GM19438 (cell line): ENCODE measurements at regions not wholly inside any gene's neighbourhood (a gene's known extent, or its start where the extent isn't known, plus 50 kb on each side); places are given as distances from the start of the nearest gene placed in this dataset.
"Not testable (repeated sequence)": the region's sequence is repeated elsewhere in the genome, so short reads cannot be mapped to it uniquely, and the experiment has no call there.

Source experiments
- ATAC-seq: cut with Tn5 transposase; IDR thresholded peaks from one replicate; pipeline ENCODE4 v1.9.1; 2021; ENCODE audit warnings: low read depth; ENCODE audit not compliant: unreplicated experiment

DNA sequence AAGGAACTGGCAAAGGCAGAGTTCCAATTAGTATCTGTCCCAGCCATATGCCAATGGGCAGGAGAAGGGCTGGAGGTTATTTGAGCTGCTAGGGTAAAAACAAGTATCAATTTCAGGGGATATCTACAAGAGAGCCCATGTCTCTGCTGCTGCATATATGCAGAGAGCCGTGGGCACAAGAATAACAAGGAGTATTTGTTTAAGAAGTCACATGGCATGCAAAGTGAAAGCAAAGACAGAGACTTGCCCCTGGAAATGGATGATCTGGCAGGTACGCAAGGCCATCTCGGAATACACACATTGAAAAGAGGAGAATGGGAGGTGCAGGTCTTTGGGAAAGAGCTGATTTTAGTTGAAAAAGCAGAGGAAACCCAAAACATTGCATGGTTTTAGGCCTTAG lies 170.6 kb downstream of the EVA1A start:
- no peak for ATAC-seq

DNA sequence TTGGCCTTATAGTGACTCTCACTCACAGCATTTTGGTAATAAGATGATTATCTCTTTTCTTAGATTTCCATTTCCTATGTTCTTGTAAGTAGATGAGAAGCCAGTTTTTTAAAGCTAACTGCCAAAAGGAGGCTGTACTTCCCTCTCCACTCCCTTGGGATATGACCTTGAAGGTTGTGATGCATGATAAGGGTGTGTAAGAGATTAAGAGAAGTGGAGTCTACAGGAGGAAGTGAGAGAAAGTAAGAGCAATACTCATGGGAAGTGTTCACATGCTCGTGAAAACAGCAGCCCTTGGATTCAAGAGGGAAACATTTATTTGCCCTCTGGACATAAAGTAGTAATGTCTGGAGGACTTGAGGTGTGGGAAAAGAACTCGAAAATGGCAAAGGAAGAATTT lies 171.5 kb downstream of the EVA1A start:
- ATAC-seq: no peak

DNA sequence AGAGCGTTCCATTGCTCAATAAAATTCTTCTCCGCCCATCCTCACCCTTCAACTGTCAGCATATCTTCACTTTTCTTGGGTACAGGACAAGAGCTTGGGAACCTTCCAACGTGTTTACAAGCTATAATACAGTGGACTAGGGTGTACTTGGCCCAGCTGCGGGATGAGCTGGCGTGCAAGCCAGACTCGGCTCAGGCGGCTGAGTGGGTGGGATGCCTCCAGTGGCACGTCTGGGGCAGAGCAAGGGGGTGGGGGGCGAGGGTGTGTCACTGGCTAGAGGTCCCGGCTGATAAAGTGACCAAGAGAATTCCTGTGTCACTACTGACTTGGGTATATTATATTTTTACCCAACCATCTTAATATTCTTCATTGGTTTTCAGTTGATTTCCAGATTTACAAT lies 179.7 kb downstream of the EVA1A start:
- ATAC-seq: no peak

DNA sequence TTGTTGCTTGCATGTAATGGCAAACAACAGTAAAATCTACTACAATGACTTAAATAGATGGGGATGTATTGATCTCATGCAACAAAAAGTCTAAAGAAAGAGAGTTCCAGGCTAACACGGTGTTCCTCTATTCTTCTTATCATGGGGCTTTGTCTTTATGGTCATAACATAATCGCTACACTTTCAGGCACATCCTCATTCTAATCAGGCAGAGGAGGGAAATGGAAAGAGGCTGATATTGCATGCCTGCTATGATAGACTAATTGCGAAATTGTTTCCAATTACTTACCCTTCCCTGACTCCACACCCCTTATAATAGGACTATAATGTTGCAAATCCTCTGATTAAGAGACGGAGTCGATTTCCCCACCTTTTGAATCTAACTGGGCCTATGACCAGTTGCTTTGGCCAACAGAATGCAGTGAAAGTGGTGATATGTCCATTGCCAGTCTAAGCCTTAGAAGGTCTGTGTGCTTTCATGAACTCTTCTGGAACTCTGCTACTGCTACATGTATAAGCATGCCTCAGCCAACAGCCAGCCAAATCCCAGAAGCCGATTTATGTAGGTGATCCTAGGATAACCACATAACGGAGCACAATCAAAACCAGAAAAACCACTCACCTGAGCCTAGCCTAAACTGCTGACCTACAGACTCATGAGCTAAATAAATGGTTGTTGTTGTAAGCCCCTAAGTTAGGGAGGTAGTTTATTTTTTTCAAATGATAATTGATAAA lies 180.3 kb upstream of the TACR1 start:
- no peak for ATAC-seq

DNA sequence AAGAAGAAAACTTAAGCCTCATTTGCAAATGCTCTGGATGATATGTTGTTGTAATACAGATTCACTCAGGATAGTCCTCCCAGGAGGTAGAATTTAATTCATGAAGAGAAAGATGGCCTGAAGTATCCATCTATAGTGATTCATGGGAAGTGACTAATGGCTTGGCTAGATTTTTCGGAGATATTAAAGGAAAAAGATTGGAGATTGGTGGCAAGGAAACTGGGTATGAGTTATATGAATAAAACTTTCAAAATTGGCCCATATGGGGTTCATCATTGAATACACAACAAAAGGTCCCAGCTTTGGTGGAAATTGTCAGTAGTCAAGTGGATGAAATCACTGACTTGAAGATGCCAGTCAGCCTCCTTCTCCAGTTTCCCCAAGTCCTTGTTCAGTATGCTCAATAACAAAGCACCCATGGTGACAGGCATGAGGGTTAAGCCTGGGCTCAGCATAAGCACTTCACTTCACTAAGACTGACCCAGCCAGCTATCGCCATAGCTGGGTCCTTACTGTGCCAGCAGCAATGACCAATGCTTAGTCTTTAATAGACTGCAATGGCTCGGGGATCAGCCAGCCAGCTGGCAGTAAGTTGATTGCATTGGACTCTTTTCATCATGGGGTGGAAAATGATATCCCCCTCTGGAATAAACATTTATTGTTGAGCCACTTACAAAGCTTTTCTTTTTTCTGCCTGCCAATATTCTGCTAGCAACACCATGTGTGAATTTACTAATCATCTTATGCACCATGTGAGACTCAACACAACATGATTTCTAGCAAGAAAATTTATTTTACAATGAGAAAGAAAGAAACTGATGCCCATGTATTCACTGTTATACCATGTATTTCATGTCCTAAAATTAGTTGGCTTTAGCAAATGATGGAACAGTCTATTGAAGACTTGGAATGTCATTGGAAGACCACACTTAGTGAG lies 176.6 kb upstream of the TACR1 start:
- ATAC-seq: no peak

DNA sequence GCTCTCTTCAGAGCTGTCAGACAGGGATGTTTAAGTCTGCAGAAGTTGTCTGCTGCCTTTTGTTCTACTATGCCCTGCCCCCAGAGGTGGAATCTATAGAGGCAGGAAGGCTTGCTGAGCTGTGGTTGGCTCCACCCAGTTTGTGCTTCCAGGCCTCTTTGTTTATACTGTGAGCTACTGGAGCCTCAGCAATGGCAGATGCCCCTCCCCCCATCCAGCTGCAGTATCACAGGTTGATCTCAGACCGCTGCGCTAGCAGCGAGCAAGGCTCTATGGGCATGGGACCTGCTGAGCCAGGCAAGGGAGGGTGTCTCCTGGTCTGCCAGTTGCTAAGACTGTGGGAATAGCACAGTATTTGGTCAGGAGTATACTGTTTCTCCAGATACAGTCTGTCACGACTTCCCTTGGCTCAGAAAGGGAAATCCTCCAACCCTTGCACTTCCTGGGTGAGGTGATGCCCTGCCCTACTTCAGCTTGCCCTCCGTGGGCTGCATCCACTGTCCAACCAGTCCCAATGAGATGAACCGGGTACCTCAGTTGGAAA lies 175.2 kb upstream of the TACR1 start:
- not testable (repeated sequence) for ATAC-seq

DNA sequence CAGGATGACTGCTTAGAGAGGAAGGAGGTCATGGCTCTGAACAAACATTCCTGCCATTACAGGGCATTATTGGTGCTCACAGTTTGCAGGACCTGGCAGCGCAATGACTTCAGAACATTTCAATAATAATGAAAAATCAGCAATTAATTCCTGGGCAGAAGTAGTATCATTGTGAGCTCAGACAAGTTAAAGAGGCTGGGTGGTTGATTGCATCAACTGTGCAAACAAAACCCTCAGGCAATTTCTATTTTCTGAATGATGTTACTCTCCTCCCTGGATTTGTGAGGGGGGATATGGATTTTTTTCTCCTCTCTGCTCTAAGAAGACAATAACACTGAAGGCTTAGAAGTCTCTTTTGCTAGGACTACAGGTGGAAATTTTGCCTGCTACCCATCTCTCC lies 168.1 kb upstream of the TACR1 start:
- no peak for ATAC-seq

DNA sequence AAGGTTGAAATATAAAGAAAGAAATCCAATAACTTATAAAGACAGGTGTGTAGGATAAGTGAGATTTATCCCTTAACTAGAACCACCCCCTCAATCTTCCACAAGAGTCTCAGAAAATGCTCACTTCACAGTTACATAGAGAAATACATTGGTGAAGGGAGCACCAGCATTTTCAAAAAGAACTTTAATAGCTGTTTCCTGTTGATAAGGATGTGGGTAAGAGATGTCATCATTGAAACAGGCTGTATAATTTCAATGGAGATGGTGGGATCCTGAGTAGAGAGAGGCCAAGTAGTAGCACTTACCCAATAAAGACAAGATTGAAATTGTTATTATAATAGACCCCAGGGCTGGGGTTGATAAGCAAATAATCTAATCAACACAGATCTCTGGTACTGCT lies 162.2 kb upstream of the TACR1 start:
- no peak for ATAC-seq

DNA sequence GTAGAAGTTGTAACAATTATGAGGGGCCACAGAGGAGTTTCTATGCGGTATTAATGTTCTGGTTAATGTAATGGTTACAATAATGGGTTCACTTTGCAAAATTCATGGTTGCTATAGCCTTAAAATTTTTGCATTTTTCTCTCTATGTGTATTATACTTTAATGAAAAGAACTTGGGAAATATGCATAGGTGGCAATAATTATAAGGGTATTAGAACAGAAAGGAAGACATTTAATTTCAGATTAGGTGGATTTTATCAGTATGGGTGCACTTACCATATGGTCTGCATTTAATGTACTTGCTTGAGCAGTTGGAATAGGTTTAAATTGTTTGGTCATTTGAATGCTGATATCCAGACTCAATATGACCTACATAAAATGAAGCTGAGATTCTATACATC lies 161.6 kb upstream of the TACR1 start:
- ATAC-seq: no peak

DNA sequence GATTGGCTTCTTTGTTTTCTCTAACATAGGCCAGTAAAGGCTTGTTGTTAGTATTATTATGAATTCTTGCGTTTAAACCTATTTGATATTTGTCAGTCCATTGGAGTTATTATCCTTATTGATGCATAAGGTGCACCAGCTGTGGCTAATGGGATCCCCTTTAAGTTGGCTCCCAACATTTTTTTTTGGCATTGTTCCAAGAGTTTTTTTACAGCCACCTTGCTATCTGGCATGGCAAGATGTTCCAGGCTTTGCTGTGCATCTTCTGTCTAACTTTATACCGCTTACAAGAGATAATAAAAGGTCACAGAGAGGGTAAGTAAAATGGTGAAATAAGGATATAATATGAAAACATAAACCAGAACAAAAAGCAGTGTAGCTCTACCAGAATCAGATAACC lies 157.5 kb upstream of the TACR1 start:
- no peak for ATAC-seq

DNA sequence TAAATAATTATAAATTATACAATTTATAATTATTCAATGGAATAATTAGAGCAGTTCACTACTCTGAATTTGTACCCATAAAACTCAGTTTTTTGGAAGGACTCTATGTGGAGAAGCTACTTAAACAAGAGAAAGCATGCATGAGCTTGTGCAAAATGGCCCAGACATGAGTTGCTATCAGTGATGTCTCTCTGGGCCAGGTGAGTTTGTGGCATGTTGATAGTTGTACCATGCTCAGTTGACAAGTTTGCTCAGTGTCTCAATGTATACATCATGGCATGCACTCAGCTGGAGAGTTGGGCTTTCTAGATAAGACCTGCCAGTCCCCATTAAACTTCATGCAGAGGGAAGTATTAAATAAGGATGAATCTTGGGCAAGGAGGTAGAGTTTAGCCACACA lies 153.8 kb upstream of the TACR1 start:
- no peak for ATAC-seq

DNA sequence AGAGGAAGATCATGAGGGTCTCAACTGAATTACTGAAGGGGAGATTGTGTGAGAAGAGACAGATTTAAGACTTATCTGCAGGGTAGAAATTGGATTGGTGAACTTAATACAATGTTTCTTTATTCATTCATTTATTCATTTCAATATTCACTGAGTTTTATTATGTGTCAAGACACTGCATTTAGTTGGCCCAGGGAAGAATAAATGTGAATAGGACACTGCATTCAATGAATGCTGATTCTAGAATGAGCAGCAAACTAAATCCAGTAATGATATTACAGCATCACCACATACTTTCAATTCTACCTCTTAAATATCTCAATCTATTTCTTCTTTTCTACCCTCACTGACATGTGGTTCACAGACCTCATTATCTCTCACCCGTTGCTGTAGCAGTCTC lies 149.0 kb upstream of the TACR1 start:
- ATAC-seq: no peak

DNA sequence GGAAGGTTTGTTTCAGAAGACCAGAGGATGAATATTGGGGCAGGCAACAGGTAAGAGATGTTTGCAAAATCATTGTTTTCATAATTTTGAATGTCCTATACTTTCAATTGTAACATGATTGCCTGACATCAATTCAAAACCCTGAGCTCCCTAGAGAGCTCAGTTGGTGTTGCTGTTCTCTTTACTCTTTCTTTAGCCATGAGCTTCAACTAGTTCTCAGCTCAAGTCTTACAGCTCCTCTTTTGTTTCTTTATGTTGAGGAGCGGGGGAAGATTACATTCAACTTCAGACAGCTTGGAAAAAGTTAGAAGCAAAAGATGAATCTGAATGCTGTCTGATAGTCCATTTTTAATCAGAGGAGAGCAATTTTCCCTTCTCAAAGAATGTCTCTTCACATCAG lies 144.8 kb upstream of the TACR1 start:
- no peak for ATAC-seq

DNA sequence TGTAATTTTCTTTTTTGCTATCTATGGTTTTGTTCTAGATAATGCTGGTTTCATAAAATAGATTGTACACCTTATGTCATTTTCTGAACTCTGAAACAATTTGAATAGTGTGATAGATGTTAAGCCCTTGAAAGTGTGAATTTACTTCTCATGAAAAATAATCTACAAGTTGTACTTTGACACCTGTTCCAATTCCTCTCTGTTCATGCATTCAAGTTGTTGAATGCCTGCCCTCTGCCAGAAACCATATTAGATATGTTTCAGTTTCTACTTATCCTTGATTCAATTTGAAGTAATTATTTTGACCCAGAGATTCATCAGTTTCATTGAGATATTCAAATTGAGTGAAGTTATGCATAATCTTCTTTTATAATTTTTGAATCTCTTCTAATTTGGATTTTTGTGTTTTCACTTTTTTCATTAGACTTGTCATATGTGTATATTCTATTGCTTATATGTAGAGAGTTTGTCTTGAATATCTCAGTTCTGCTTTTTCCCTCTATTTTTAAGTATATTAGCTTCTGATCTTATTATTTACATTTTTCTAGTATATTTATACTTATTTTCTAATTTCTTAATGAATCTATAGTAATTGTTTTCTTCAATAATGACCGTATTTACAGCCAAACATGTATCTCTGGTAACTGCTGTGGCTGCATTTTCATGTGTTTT lies 143.3 kb upstream of the TACR1 start:
- ATAC-seq: no peak

DNA sequence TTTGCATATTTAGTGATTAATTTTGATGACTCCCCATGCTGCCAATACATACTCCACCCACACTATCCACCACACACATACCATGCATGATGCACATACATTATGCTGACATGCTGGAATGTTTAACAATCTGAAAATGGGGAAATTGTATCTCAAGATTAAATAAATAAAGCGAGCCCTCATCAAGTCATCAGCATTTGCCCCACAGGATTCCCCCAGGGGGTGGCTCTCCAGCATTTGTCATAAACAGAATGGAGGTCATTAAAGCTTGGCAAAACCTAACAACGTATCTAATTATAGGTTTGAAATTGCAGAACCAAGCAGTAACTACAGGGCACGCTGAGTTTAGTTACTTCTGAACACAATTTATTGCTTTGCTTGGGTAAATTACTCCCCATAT lies 141.2 kb upstream of the TACR1 start:
- ATAC-seq: no peak

DNA sequence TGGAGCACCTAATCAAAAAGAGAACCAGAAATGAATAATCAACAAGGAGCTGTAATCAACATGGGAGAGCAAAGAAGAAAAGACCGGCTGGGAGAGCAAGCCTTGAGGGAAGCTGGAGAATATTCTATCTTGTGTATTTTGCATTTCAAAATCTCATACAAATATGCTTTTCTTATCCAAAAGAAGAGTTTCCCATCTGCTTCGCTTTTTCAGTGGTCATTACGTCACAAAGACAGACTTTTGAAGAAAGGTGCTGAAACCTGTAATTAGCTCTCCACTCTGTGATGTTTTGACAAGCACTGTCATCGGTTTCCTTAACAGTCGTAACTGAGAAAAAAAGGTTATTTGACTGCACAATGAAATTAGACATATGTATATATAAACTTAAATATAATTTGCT lies 139.1 kb upstream of the TACR1 start:
- no peak for ATAC-seq

DNA sequence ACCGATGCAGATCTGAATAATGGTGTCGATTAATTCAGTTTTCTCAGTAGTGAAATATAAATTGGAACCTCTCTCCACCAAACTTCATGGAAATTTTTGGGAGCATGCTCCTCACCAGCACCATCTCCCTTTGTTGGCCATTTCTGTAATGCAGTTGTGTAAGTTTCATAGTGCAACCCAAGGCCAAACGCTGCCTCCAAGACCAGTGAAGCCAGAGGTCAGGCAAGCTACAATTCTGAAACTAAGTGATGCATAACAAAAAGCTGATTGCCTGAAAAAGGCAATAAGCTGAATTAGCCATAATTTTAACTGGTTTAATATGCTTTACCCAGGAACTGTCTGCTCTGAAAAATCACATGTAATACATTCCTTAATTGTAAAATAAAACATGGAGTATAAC lies 138.3 kb upstream of the TACR1 start:
- no peak for ATAC-seq

DNA sequence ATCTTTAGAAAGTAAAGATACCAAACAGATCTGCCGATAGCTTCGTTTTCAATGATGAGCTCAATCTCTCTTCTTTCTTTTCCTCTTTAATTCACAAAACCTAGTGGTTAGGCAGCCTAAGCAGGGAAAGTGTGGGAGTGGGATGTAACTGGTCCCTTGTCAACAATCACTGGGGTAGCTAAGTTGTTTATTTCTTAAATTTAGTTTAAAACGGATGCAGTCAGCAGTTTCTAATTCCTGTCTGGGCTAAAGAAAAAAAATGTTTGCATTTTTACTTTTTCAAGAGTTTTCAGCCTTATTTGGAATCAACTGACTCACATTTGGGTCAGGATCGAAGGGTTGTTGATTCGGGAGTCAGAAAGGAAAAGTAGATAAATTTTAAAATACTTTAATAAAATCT lies 137.7 kb upstream of the TACR1 start:
- no peak for ATAC-seq

DNA sequence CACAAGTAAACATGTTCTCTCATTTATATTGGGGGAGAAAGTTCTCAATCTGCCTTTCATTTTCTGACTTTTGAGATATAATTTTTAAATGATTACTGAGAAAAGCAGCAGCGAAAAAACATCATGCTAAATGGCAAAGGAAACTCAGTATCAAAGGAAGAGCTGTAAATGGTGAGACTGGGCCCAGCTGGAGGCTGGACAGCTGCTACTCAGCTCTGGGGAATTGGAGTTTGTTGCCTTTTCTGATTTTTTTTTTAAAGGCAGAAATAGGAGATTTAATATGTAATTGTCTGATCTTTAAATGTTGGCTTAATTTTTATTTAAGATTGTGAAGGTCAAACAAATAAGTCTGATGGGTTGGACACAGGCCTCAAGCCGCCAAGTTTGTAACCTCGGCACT lies 137.1 kb upstream of the TACR1 start:
- no peak for ATAC-seq

DNA sequence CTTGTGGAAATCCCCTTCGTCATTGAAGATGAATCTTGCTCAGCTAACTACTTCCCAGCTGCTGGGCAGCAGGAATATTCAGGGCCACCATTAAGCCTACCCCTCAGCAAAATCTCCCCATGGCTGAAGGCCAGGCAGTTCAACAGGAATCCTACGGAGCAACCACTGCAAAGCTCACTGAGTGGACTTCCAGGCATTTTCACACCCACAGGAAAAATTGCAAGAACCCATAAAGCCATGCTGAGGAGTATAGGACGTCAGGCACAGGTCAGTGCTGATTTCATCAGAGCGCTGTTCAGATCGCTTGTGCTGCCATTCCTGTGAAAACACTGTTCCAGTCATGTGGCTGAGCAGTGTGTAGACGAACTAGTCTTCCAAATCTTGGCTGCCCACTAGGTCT lies 134.8 kb upstream of the TACR1 start:
- no peak for ATAC-seq

DNA sequence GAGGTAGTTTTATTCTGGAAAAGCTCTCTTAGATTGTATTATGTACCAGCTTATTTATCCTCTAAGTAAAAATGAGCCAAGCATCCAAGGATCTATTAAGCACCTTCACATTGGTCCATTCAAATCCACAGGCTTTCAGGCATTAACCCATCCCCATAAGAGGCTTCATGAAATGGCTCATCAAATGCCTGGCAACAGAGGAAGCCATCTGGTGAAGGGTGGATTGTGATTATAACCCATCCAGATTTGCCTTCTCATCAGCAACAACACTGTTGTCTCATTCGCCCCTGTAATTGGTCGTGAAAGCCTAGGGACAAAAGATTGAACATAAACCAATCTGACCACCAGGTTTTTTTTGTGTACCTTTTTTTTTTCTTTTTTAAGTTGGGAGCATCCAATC lies 134.3 kb upstream of the TACR1 start:
- no peak for ATAC-seq
